ENCODE measurements at regions not wholly inside any gene's neighbourhood (a gene's known extent, or its start where the extent isn't known, plus 50 kb on each side); places are given as distances from the start of the nearest gene placed in this dataset.

GRCh38 chr14:85334316-85334715, 195.6 kb upstream of the FLRT2 start:
- TF ChIP-seq CTCF (IDR thresholded peaks at IDR 0.05) (no peak), POLR2A (IDR thresholded peaks at IDR 0.05) (no peak)

Data from prostate gland (tissue), 2 donors.